Fibroblast of villous mesenchyme (primary cell): ENCODE measurements at regions not wholly inside any gene's neighbourhood (a gene's known extent, or its start where the extent isn't known, plus 50 kb on each side); places are given as distances from the start of the nearest gene placed in this dataset.

Source experiments
- DNase-seq: peaks from one replicate; pipeline ENCODE4 v3.0.0-alpha.2; 2010; ENCODE audit warnings: low read depth
- H3K4me3 ChIP-seq: 2 replicates; pipeline ENCODE4 v1.5.1; 2011; ENCODE audit warnings: low read depth, mild to moderate bottlenecking, low read length
- CTCF ChIP-seq: IDR thresholded peaks from 2 replicates; pipeline ENCODE4 v1.5.1; 2012; ENCODE audit warnings: low read depth, mild to moderate bottlenecking, low read length; ENCODE audit not compliant: insufficient read depth

GRCh38 chr10:130234171-130234965 is 98.2 kb downstream of the GLRX3 start:
- no peak for TF ChIP-seq CTCF

GRCh38 chr10:130236711-130237110 is 100.5 kb downstream of the GLRX3 start:
- TF ChIP-seq CTCF, result no peak
- DNase-seq, result no peak

More at GRCh38 chr10:130234171-130234965, 98.2 kb downstream of the GLRX3 start:
- no peak overlapping the region for H3K4me3 ChIP-seq
- no peak for DNase-seq

GRCh38 chr10:130240409-130240808 is 104.2 kb downstream of the GLRX3 start:
- no peak for TF ChIP-seq CTCF
- H3K4me3 ChIP-seq, result no peak overlapping the region
- DNase-seq, result no peak

More at GRCh38 chr10:130236711-130237110, 100.5 kb downstream of the GLRX3 start:
- no peak overlapping the region for H3K4me3 ChIP-seq

- DNase-seq, result no peak
- no peak overlapping the region for H3K4me3 ChIP-seq
- TF ChIP-seq CTCF, result no peak
Observed at GRCh38 chr10:130242513-130242912, 106.3 kb downstream of the GLRX3 start.

GRCh38 chr10:130243015-130243414 is 106.8 kb downstream of the GLRX3 start:
- H3K4me3 ChIP-seq, result no peak overlapping the region
- DNase-seq, result no peak

GRCh38 chr10:130244031-130244927 is 108.1 kb downstream of the GLRX3 start:
- H3K4me3 ChIP-seq, result no peak overlapping the region
- TF ChIP-seq CTCF, result no peak

More at GRCh38 chr10:130243015-130243414, 106.8 kb downstream of the GLRX3 start:
- TF ChIP-seq CTCF, result no peak

More at GRCh38 chr10:130244031-130244927, 108.1 kb downstream of the GLRX3 start:
- DNase-seq, result no peak
